ENCODE measurements at regions not wholly inside any gene's neighbourhood (a gene's known extent, or its start where the extent isn't known, plus 50 kb on each side); places are given as distances from the start of the nearest gene placed in this dataset.
A peak's percentile ranks its signal among the peaks of the same experiment; 100 is the strongest.

DNA sequence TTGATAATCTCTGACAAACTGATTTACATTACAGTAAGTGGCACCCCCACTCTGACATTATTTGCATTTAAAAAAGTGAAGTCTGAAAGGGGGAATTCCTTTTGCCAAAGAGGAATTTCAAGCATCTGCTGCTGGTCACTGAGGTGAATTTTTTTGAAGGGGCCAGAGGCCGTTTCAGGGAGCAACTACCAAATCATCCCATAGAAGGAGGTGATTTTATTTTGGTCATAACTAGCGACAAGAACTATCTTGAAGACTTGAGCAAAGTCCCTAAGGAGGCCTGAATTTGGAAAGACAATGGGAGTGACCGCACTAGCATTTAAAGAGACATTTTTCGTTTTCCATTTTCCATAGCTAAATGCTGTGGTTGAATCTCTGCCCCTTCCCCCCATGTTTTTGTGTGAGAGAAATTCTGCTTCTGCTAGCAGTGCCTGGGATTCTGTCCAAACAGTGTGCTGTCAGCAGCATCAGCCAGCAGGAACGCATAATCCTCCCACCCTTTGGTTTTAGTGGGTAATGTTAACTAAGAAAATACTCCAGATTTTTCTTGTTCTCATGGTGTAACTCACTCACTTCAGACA, 110.1 kb upstream of the MED14 start:
- no peaks in the 10 kb centered on the region for H3K4me1 ChIP-seq
- peaks cover 0 to 37% (median 5%) of the 10 kb centered on the region in 4 donors for H3K9me3 ChIP-seq
- peak in 1 of 2 donors; percentile 52 for ATAC-seq (ENCODE audit: low FRiP score in 2 of 2)
- no peaks in the 10 kb centered on the region for H3K27me3 ChIP-seq
- DNase-seq, result no peak
- H3K27ac ChIP-seq, result no peak overlapping the region
- H3K4me3 ChIP-seq, result no peak overlapping the region
- H3K36me3 ChIP-seq, result no peaks in the 10 kb centered on the region
- TF ChIP-seq EP300 (IDR thresholded peaks at IDR 0.05) (no peak), POLR2A (IDR thresholded peaks at IDR 0.05) (no peak), POLR2AphosphoS5 (IDR thresholded peaks at IDR 0.05) (no peak)
- TF ChIP-seq, protein P1, sequence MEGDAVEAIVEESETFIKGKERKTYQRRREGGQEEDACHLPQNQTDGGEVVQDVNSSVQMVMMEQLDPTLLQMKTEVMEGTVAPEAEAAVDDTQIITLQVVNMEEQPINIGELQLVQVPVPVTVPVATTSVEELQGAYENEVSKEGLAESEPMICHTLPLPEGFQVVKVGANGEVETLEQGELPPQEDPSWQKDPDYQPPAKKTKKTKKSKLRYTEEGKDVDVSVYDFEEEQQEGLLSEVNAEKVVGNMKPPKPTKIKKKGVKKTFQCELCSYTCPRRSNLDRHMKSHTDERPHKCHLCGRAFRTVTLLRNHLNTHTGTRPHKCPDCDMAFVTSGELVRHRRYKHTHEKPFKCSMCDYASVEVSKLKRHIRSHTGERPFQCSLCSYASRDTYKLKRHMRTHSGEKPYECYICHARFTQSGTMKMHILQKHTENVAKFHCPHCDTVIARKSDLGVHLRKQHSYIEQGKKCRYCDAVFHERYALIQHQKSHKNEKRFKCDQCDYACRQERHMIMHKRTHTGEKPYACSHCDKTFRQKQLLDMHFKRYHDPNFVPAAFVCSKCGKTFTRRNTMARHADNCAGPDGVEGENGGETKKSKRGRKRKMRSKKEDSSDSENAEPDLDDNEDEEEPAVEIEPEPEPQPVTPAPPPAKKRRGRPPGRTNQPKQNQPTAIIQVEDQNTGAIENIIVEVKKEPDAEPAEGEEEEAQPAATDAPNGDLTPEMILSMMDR (IDR thresholded peaks at IDR 0.05), result no peak
- 27 to 49% methylated on average over 5 of the region's 5 CpGs for WGBS, 2 donors

DNA sequence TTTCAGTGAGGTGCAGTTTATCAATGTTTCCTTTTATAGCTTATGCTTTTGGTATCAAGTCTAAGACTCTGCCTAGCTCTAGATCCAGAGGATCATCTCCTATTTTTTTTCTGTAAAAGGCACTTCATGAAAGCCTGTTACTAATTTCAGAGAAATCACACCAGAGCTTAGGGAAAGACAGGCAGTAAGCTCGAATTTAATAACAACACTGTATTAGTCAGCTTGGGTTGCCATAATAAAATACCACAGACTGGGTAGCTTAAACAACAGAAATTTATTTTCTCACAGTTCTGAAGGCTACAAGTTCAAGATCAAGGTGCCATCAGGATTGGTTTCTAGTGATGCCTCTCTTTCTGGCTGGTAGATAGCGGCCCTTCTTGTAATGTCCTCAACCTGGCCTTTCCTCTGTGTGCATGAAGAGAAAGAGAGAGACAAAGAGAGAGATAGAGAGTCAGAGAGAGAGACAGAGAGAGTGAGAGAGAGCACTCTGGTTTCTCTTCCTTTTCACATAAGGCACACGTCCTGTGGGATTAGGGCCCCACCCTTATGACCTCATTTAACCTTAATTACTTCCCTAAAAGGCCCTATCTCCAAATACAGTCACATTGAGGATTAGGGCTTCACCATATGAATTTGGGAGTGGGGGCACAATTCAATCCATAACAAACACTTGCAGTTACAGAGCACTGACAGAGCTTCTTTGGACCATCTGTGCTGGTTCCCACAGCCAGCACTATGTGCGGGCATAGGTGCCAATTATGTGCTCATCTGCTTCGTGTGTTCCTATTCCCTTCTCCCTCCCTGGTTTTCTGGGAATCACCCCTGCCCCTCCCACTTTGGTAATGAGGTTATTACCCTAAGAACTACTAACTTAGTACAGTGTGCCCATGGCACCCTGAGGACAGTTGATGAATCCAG, 114.8 kb upstream of the MED14 start:
- Histone ChIP-seq H3K9me3 (peaks cover 0 to 6% (median 0%) of the 10 kb centered on the region in 4 donors), H3K27ac (no peak overlapping the region), H3K27me3 (no peaks in the 10 kb centered on the region), H3K4me1 (no peaks in the 10 kb centered on the region), H3K36me3 (no peaks in the 10 kb centered on the region), H3K4me3 (no peak overlapping the region)
- DNase-seq, result no peak
- TF ChIP-seq EP300 (IDR thresholded peaks at IDR 0.05) (no peak), POLR2AphosphoS5 (IDR thresholded peaks at IDR 0.05) (no peak), POLR2A (IDR thresholded peaks at IDR 0.05) (no peak)
- TF ChIP-seq, protein P1 (IDR thresholded peaks at IDR 0.05), result no peak
- ATAC-seq (ENCODE audit: low FRiP score in 2 of 2), result no peak
- 70 to 88% methylated on average over 5 of the region's 5 CpGs for WGBS, 2 donors

DNA sequence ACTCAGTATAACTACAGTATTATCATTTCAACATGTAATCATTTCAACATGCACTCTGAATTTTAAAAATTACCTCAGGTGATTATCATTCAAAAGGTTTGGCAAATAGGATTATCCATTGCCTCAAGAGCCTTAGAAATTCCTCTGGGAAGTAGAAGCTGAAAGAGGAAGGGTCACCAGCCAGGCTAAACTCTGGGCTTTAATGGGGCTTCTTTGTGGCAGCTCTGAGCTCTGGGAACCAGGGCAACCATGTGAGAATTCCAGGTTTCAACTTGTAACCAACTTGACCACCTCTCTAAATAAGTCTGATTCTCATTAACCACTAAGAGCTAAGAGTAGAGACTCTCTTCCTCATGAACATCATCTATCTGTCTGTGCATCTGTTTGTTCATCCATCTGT, 117.2 kb upstream of the MED14 start:
- Histone ChIP-seq H3K4me3 (no peak overlapping the region), H3K36me3 (no peaks in the 10 kb centered on the region), H3K9me3 (peaks cover 0 to 6% (median 0%) of the 10 kb centered on the region in 4 donors), H3K27ac (no peak overlapping the region), H3K27me3 (no peaks in the 10 kb centered on the region), H3K4me1 (no peaks in the 10 kb centered on the region)
- no peak for ATAC-seq (ENCODE audit: low FRiP score in 2 of 2)
- no peak for TF ChIP-seq EP300 (IDR thresholded peaks at IDR 0.05)
- TF ChIP-seq, protein P1 (IDR thresholded peaks at IDR 0.05), result no peak
- no peak for TF ChIP-seq POLR2AphosphoS5 (IDR thresholded peaks at IDR 0.05)
- TF ChIP-seq POLR2A (IDR thresholded peaks at IDR 0.05), result no peak
- no peak for DNase-seq

DNA sequence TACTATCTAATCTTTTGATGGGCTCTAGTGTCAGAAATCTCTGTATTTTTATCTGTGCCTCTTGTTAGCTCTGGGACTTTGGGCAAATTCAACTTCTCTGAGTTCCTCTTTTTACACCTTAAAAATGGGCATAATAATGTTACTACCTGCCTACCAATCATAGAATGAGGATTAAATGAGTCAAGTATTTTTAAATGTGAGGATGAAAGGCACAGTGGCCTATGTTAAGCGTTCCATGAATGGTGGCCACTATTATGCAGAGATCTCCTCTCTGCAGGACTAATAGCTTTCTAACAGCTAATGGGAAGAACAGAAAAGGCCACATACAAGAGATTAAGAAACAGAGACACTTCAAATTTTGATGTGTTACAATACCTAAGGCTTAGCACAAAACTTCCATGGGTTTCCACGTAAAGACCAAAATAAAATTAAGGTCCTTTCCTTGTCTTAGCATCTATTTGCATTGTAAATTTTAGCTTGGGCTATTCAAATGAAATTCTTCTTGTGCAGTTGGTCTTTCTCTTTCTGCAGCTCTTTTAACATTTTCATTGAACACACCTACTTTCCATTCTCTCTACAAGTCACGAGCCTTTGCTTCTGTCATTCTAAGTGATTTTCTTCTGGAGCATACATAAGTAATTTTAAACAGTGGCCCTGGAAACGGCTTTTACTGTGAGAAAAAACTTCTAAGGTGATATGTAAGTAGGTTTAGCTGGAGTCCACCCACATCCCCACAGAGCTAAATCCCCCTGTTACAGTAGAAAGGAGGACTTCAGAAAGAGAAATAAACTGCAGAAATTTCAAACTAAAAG, 117.9 kb upstream of the MED14 start:
- 38 to 85% methylated on average over 4 of the region's 4 CpGs for WGBS, 2 donors

More for the DNA sequence above, 117.9 kb upstream of the MED14 start:
- Histone ChIP-seq H3K36me3 (no peaks in the 10 kb centered on the region), H3K4me1 (no peaks in the 10 kb centered on the region), H3K27ac (no peak overlapping the region), H3K4me3 (no peak overlapping the region), H3K27me3 (no peaks in the 10 kb centered on the region), H3K9me3 (peaks cover 0 to 6% (median 0%) of the 10 kb centered on the region in 4 donors)
- TF ChIP-seq, protein P1 (IDR thresholded peaks at IDR 0.05), result no peak
- TF ChIP-seq POLR2AphosphoS5 (IDR thresholded peaks at IDR 0.05) (no peak), EP300 (IDR thresholded peaks at IDR 0.05) (no peak), POLR2A (IDR thresholded peaks at IDR 0.05) (no peak)
- no peak for ATAC-seq (ENCODE audit: low FRiP score in 2 of 2)
- no peak for DNase-seq

Measured in upper lobe of left lung (tissue), 6 donors.